Parathyroid adenoma (tissue), 2 donors: ENCODE measurements at regions not wholly inside any gene's neighbourhood (a gene's known extent, or its start where the extent isn't known, plus 50 kb on each side); places are given as distances from the start of the nearest gene placed in this dataset.
"Not testable (repeated sequence)": the region's sequence is repeated elsewhere in the genome, so short reads cannot be mapped to it uniquely, and the experiment has no call there.

Source experiments
- H2AFZ ChIP-seq: fragments of 300-600 bp; sonication (generic); one replicate; pipeline ENCODE4 v1.7.0; 2017; ENCODE audit warnings: antibody characterized with exemption, mild to moderate bottlenecking
- H3K27ac ChIP-seq: fragments of 300-600 bp; sonication (generic); one replicate; pipeline ENCODE4 v1.7.0; 2017
- H3K27me3 ChIP-seq: fragments of 300-600 bp; sonication (generic); one replicate; pipeline ENCODE4 v1.7.0; 2017; ENCODE audit warnings: low read length; ENCODE audit not compliant: control insufficient read depth, insufficient read depth
- H3K36me3 ChIP-seq: fragments of 300-600 bp; sonication (generic); one replicate; pipeline ENCODE4 v1.7.0; 2017; ENCODE audit warnings: low read length; ENCODE audit not compliant: control insufficient read depth, insufficient read depth
- H3K4me1 ChIP-seq: fragments of 300-600 bp; sonication (generic); one replicate; pipeline ENCODE4 v1.7.0; 2017; ENCODE audit warnings: control low read depth
- H3K4me2 ChIP-seq: fragments of 300-600 bp; sonication (generic); one replicate; pipeline ENCODE4 v1.7.0; 2017; ENCODE audit warnings: low read length
- H3K4me3 ChIP-seq: fragments of 300-600 bp; sonication (generic); one replicate; pipeline ENCODE4 v1.7.0; 2017; ENCODE audit warnings: low read depth, low read length
- H3K79me2 ChIP-seq: fragments of 300-600 bp; sonication (generic); one replicate; pipeline ENCODE4 v1.7.0; 2017; ENCODE audit warnings: control low read depth
- H3K9ac ChIP-seq: fragments of 300-600 bp; sonication (generic); one replicate; pipeline ENCODE4 v1.7.0; 2017; ENCODE audit warnings: mild to moderate bottlenecking
- H3K9me3 ChIP-seq: fragments of 300-600 bp; sonication (generic); one replicate; pipeline ENCODE4 v1.7.0; 2017; ENCODE audit warnings: low read length; ENCODE audit not compliant: control insufficient read depth
- TF ChIP-seq, protein P1 (sequence below): fragments of 300-600 bp; sonication (generic); IDR thresholded peaks from one replicate; pipeline ENCODE4 v1.7.0; 2017; ENCODE audit warnings: antibody characterized with exemption, mild to moderate bottlenecking
- donor health status: primary hyperparathyroidism.

DNA sequence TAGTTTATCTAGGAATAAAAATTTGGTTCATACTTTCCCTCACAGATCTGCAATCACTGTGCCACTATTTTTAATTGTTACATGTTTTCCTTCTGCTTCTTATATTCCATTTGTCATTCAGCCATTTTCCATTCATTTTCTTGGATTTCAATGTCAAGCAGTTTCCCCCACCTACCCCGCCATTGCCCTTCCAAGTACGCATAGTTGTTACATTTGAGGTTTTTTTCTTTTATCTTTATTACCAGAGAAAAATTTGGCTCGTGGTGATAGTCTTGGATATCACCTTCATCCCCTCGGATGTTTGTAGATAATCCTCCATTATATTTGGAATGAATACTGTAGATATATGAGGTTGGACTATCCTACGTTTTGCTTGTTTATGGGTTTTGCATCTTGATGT lies 159.7 kb downstream of the CRPPA start:
- TF ChIP-seq, protein P1, sequence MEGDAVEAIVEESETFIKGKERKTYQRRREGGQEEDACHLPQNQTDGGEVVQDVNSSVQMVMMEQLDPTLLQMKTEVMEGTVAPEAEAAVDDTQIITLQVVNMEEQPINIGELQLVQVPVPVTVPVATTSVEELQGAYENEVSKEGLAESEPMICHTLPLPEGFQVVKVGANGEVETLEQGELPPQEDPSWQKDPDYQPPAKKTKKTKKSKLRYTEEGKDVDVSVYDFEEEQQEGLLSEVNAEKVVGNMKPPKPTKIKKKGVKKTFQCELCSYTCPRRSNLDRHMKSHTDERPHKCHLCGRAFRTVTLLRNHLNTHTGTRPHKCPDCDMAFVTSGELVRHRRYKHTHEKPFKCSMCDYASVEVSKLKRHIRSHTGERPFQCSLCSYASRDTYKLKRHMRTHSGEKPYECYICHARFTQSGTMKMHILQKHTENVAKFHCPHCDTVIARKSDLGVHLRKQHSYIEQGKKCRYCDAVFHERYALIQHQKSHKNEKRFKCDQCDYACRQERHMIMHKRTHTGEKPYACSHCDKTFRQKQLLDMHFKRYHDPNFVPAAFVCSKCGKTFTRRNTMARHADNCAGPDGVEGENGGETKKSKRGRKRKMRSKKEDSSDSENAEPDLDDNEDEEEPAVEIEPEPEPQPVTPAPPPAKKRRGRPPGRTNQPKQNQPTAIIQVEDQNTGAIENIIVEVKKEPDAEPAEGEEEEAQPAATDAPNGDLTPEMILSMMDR: no peak
- Histone ChIP-seq H3K4me2 (no peak overlapping the region), H3K9me3 (no peaks in the 10 kb centered on the region), H2AFZ (no peak overlapping the region), H3K27me3 (no peaks in the 10 kb centered on the region), H3K27ac (no peak overlapping the region), H3K36me3 (peaks cover 2% of the 10 kb centered on the region), H3K9ac (no peak overlapping the region), H3K4me3 (no peak overlapping the region), H3K79me2 (no peaks in the 10 kb centered on the region), H3K4me1 (no peaks in the 10 kb centered on the region)

DNA sequence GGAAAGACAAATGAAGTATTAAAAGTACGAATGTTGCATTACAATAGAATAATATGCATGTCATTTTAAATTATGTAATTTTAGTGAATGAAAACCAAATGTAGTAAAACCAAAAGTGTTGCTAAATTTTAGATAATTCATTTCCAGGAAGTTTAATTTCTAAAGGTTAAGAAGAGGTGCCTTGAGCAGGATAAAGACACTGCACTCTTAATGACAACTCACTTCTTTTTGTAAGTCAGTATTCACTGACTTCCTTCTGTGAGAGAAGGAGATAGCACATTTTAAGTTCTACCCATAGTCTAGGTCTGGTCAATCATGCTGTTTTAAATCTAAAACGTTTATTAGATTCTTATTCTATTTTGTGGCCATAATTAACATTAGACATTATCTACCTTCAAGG lies 160.2 kb downstream of the CRPPA start:
- Histone ChIP-seq H3K27me3 (no peaks in the 10 kb centered on the region), H3K4me2 (no peak overlapping the region), H3K9me3 (no peaks in the 10 kb centered on the region), H3K36me3 (peaks cover 2% of the 10 kb centered on the region), H3K27ac (no peak overlapping the region), H2AFZ (no peak overlapping the region), H3K4me1 (no peaks in the 10 kb centered on the region), H3K9ac (no peak overlapping the region), H3K79me2 (no peaks in the 10 kb centered on the region), H3K4me3 (no peak overlapping the region)
- TF ChIP-seq, protein P1: no peak

DNA sequence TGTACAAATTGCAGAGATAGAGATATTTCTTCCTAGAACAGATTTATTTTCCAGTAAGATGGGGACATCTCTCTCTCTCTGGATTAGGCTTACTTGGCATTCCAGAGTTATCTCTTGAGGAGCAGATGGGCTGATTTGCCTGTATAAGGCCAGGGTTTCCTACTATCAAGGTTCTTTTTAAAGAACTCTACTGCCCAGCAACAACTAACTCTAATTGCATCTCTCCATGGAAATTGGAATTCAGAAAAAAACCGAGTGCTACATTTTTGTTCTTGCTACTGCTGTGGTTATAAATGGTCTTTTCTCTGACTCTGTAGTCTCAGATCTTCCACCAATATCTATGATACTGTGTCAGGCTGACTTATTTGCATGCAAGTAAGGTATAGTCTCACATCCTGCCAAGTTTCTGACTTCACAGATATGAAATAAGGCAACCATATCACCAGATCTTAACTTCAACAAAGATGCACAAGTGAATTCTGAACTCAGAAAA lies 161.1 kb downstream of the CRPPA start:
- Histone ChIP-seq H3K79me2 (no peaks in the 10 kb centered on the region), H2AFZ (no peak overlapping the region), H3K4me3 (no peak overlapping the region), H3K27me3 (no peaks in the 10 kb centered on the region), H3K9ac (no peak overlapping the region), H3K9me3 (no peaks in the 10 kb centered on the region), H3K4me2 (no peak overlapping the region), H3K4me1 (no peaks in the 10 kb centered on the region), H3K27ac (no peak overlapping the region), H3K36me3 (peaks cover 2% of the 10 kb centered on the region)
- TF ChIP-seq, protein P1: no peak

DNA sequence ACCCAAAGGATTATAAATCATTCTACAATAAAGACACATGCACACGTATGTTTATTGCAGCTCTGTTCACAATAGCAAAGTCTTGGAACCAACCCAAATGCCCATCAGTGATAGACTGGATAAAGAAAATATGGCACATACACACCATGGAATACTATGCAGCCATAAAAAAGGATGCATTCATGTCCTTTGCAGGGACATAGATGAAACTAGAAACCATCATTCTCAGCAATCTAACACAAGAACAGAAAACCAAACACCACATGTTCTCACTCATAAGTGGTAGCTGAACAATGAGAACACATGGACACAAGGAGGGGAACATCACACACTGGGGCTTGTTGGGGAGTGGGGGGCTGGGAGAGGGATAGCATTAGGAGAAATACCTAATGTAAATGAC lies 164.9 kb downstream of the CRPPA start:
- not testable (repeated sequence) for H3K9me3 ChIP-seq, H2AFZ ChIP-seq, H3K79me2 ChIP-seq, H3K27ac ChIP-seq, H3K4me2 ChIP-seq, H3K4me3 ChIP-seq, H3K36me3 ChIP-seq, H3K27me3 ChIP-seq, H3K9ac ChIP-seq, H3K4me1 ChIP-seq

DNA sequence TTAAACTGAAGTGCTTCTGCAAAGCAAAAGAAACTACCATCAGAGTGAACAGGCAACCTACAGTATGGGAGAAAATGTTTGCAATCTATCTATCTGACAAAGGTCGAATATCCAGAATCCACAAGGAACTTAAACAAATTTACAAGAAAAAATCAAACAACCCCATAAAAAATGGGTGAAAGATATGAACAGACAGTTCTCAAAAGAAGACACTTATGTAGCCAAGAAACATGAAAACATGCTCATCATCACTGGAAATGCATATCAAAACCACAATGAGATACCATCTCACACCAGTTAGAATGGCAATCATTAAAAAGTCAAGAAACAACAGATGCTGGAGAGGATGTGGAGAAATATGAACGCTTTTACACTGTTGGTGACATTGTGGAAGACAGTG lies 165.4 kb downstream of the CRPPA start:
- H3K27ac ChIP-seq, H3K9me3 ChIP-seq, H3K79me2 ChIP-seq, H3K4me2 ChIP-seq, H3K9ac ChIP-seq, H3K4me3 ChIP-seq, H3K4me1 ChIP-seq, H3K36me3 ChIP-seq, H2AFZ ChIP-seq, H3K27me3 ChIP-seq: not testable (repeated sequence)

DNA sequence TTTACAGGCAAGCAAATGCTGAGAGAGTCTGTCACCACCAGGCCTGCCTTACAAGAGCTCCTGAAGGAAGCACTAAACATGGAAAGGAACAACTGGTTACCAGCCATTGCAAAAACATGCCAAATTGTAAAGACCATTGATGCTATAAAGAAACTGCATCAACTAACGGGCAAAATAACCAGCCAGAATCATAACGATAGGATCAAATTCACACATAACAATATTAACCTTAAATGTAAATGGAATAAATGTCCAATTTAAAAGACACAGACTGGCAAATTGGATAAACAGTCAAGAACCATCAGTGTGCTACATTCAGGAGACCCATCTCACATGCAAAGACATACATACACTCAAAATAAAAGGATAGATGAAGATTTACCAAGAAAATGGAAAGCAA lies 170.7 kb downstream of the CRPPA start:
- H3K36me3 ChIP-seq, H3K27ac ChIP-seq, H3K27me3 ChIP-seq, H3K79me2 ChIP-seq, H3K9ac ChIP-seq, H2AFZ ChIP-seq, H3K4me3 ChIP-seq, H3K9me3 ChIP-seq, H3K4me2 ChIP-seq, H3K4me1 ChIP-seq: not testable (repeated sequence)

DNA sequence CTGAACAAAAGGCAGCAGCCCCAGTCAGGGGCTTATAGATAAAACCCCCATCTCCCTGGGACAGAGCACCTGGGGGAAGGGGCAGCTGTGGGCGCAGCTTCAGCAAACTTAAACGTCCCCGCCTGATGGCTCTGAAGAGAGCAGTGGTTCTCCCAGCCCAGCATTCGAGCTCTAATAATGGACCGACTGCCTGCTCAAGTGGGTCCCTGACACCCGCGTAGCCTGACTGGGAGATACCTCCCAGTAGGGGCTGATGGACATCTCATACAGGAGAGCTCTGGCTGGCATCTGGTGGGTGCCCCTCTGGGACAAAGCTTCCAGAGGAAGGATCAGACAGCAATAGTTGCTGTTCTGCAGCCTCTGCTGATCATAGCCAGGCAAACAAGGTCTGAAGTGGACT lies 172.1 kb downstream of the CRPPA start:
- not testable (repeated sequence) for H3K27me3 ChIP-seq, H3K9ac ChIP-seq, H3K27ac ChIP-seq, H3K36me3 ChIP-seq, H3K4me3 ChIP-seq, H3K79me2 ChIP-seq, H2AFZ ChIP-seq, H3K9me3 ChIP-seq, H3K4me2 ChIP-seq, H3K4me1 ChIP-seq

DNA sequence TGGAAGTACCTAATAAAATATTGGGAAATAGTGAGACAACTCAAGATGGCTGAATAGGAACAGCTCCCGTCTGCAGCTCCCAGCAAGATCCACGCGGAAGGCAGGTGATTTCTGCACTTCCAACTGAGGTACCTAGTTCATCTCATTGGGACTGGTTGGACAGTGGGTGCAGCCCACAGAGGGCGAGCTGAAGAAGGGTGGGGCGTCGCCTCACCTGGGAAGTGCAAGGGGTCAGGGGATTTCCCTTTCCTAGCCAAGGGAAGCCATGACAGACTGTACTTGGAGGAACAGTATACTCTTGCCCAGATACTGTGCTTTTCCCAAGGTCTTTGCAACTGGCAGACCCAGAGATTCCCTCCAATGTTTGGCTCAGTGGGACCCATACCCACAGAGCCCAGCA lies 172.8 kb downstream of the CRPPA start:
- H3K9me3 ChIP-seq, H3K9ac ChIP-seq, H3K27me3 ChIP-seq, H3K4me1 ChIP-seq, H3K4me3 ChIP-seq, H2AFZ ChIP-seq, H3K4me2 ChIP-seq, H3K79me2 ChIP-seq, H3K27ac ChIP-seq, H3K36me3 ChIP-seq: not testable (repeated sequence)
